ENCODE measurements at regions not wholly inside any gene's neighbourhood (a gene's known extent, or its start where the extent isn't known, plus 50 kb on each side); places are given as distances from the start of the nearest gene placed in this dataset.

DNA sequence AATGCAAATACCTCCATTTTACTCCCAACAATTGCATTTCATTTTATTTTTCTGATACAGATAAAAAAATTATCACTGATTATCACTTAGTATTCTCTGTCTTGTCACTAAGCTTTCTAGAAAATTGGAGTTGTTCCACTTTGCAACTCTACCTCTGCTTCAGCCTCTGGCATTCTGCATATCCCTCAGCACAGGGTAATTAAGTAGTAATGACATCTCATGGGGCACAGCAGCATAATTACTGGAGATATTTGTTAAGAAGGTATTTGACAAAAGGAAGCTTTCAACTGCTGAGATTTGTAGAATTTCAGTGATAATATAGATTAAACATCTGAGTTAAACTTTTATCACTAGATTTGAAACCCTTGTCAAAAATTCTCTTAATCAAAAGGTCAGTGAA is 446.2 kb downstream of the HTR1A start:
- Mint-ChIP-seq H3K27me3 (ENCODE audit: unreplicated experiment) (no peaks in the 10 kb centered on the region), H3K4me1 (ENCODE audit: low read depth, unreplicated experiment) (no peaks in the 10 kb centered on the region), H3K4me3 (ENCODE audit: low read depth, unreplicated experiment) (no peak overlapping the region), H3K9me3 (ENCODE audit: low read depth, unreplicated experiment) (no peaks in the 10 kb centered on the region), H3K36me3 (ENCODE audit: insufficient read depth, unreplicated experiment) (no peaks in the 10 kb centered on the region), H3K27ac (ENCODE audit: unreplicated experiment) (no peak overlapping the region)
- CTCF ChIA-PET = no interaction called here
- BruUV-seq (replicated peaks) = no TSS peak
- no peak for DNase-seq
- TF ChIP-seq, protein P1, sequence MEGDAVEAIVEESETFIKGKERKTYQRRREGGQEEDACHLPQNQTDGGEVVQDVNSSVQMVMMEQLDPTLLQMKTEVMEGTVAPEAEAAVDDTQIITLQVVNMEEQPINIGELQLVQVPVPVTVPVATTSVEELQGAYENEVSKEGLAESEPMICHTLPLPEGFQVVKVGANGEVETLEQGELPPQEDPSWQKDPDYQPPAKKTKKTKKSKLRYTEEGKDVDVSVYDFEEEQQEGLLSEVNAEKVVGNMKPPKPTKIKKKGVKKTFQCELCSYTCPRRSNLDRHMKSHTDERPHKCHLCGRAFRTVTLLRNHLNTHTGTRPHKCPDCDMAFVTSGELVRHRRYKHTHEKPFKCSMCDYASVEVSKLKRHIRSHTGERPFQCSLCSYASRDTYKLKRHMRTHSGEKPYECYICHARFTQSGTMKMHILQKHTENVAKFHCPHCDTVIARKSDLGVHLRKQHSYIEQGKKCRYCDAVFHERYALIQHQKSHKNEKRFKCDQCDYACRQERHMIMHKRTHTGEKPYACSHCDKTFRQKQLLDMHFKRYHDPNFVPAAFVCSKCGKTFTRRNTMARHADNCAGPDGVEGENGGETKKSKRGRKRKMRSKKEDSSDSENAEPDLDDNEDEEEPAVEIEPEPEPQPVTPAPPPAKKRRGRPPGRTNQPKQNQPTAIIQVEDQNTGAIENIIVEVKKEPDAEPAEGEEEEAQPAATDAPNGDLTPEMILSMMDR (IDR thresholded peaks at IDR 0.05; ENCODE audit: unreplicated experiment) = no peak
- intact Hi-C loops (cut with micrococcal nuclease; ENCODE audit: unreplicated experiment) = no loop called here

- intact Hi-C loops (cut with micrococcal nuclease; ENCODE audit: unreplicated experiment) = no loop called here
- BruUV-seq (replicated peaks) = no TSS peak
- TF ChIP-seq, protein P1 (IDR thresholded peaks at IDR 0.05; ENCODE audit: unreplicated experiment) = no peak
- H3K27me3 Mint-ChIP-seq (ENCODE audit: unreplicated experiment) = no peaks in the 10 kb centered on the region
- no peak for DNase-seq
- no peak overlapping the region for H3K4me3 Mint-ChIP-seq (ENCODE audit: low read depth, unreplicated experiment)
- H3K27ac Mint-ChIP-seq (ENCODE audit: unreplicated experiment) = no peak overlapping the region
- H3K9me3 Mint-ChIP-seq (ENCODE audit: low read depth, unreplicated experiment) = peaks cover 2% of the 10 kb centered on the region
- H3K4me1 Mint-ChIP-seq (ENCODE audit: low read depth, unreplicated experiment) = no peaks in the 10 kb centered on the region
- H3K36me3 Mint-ChIP-seq (ENCODE audit: insufficient read depth, unreplicated experiment) = no peaks in the 10 kb centered on the region
- CTCF ChIA-PET = interaction anchor here (0.6 kb wide), 1 partner anchor 32 kb away, joined by 4 read pairs; no protein-coding TSS in a partner anchor
Observed at GRCh38 chr5:63500242-63500641, 462.0 kb downstream of the HTR1A start.

DNA sequence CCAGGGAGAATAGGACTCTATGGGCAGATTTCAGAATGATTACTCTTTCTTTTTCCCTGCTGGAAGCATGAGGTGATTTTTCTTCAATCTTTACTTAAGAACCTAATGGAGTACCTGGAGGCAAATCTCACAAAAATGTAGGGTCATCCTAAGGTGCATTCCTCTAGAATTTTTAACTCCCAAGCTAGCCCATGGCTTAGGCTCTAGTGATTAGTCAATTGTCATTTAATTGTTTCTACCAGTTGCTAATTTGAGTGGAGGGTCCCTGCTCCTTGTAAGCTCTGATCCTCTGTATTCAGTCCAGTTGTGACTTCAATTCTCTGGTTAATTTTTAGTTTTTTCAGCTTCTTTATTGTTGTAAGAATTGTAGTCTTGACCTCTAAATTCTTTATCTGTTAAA is 467.0 kb downstream of the HTR1A start:
- CTCF ChIA-PET = no interaction called here
- H3K36me3 Mint-ChIP-seq (ENCODE audit: insufficient read depth, unreplicated experiment) = no peaks in the 10 kb centered on the region
- DNase-seq = no peak
- no peaks in the 10 kb centered on the region for H3K9me3 Mint-ChIP-seq (ENCODE audit: low read depth, unreplicated experiment)
- H3K27me3 Mint-ChIP-seq (ENCODE audit: unreplicated experiment) = no peaks in the 10 kb centered on the region
- H3K4me3 Mint-ChIP-seq (ENCODE audit: low read depth, unreplicated experiment) = no peak overlapping the region
- TF ChIP-seq, protein P1 (IDR thresholded peaks at IDR 0.05; ENCODE audit: unreplicated experiment) = no peak
- no TSS peak for BruUV-seq (replicated peaks)
- H3K4me1 Mint-ChIP-seq (ENCODE audit: low read depth, unreplicated experiment) = no peaks in the 10 kb centered on the region
- H3K27ac Mint-ChIP-seq (ENCODE audit: unreplicated experiment) = no peak overlapping the region
- intact Hi-C loops (cut with micrococcal nuclease; ENCODE audit: unreplicated experiment) = no loop called here

- DNase-seq = no peak
- TF ChIP-seq, protein P1 (IDR thresholded peaks at IDR 0.05; ENCODE audit: unreplicated experiment) = no peak
- intact Hi-C loops (cut with micrococcal nuclease; ENCODE audit: unreplicated experiment) = no loop called here
- no peak overlapping the region for H3K4me3 Mint-ChIP-seq (ENCODE audit: low read depth, unreplicated experiment)
- H3K36me3 Mint-ChIP-seq (ENCODE audit: insufficient read depth, unreplicated experiment) = no peaks in the 10 kb centered on the region
- no peaks in the 10 kb centered on the region for H3K27me3 Mint-ChIP-seq (ENCODE audit: unreplicated experiment)
- peaks cover 7% of the 10 kb centered on the region for H3K9me3 Mint-ChIP-seq (ENCODE audit: low read depth, unreplicated experiment)
- no TSS peak for BruUV-seq (replicated peaks)
- no peak overlapping the region for H3K27ac Mint-ChIP-seq (ENCODE audit: unreplicated experiment)
- H3K4me1 Mint-ChIP-seq (ENCODE audit: low read depth, unreplicated experiment) = no peaks in the 10 kb centered on the region
- CTCF ChIA-PET = no interaction called here
Observed at GRCh38 chr5:63483338-63483737, 478.9 kb downstream of the HTR1A start.

Measured in Calu3 (cell line).